ENCODE measurements at regions not wholly inside any gene's neighbourhood (a gene's known extent, or its start where the extent isn't known, plus 50 kb on each side); places are given as distances from the start of the nearest gene placed in this dataset.

GRCh38 chr3:79928687-79929408 lies 161.1 kb upstream of the ROBO1 start:
- TF ChIP-seq CTCF (IDR thresholded peaks at IDR 0.05) (no peak), POLR2A (IDR thresholded peaks at IDR 0.05) (no peak)

Data from tibial nerve (tissue), 3 donors.